ENCODE measurements at regions not wholly inside any gene's neighbourhood (a gene's known extent, or its start where the extent isn't known, plus 50 kb on each side); places are given as distances from the start of the nearest gene placed in this dataset.
"Not testable (repeated sequence)": the region's sequence is repeated elsewhere in the genome, so short reads cannot be mapped to it uniquely, and the experiment has no call there.

GRCh38 chr10:20535897-20536881 is 360.9 kb downstream of the NEBL start:
- no peaks in the 10 kb centered on the region for H3K27me3 Mint-ChIP-seq (ENCODE audit: low read depth)

DNA sequence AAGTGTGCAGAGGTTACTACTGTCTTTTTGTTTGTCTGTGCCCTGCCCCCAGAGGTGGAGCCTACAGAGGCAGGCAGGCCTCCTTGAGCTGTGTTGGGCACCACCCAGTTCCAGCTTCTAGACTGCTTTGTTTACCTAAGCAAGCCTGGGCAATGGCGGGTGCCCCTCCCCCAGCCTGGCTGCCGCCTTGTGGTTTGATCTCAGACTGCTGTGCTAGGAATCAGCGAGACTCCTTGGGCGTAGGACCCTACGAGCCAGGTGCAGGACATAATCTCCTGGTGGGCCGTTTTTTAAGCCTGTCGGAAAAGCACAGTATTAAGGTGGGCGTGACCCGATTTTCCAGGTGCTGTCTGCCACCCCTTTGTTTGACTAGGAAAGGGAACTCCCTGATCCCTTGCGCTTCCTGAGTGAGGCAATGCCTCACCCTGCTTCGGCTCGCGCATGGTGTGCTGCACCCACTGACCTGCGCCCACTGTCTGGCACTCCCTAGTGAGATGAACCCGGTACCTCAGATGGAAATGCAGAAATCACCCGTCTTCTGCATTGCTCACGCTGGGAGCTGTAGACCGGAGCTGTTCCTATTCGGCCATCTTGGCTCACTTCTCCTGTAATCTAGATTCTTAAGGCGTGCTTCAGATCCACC is 365.7 kb downstream of the NEBL start:
- H3K36me3 Mint-ChIP-seq (ENCODE audit: low read depth); H3K27me3 Mint-ChIP-seq (ENCODE audit: low read depth); H3K27ac Mint-ChIP-seq; H3K4me3 Mint-ChIP-seq; H3K4me1 Mint-ChIP-seq (ENCODE audit: low read depth): not testable (repeated sequence)
- peaks cover 22% of the 10 kb centered on the region for H3K9me3 Mint-ChIP-seq

More at GRCh38 chr10:20535897-20536881, 360.9 kb downstream of the NEBL start:
- Mint-ChIP-seq H3K4me3 (no peak overlapping the region), H3K27ac (no peak overlapping the region), H3K4me1 (ENCODE audit: low read depth) (no peaks in the 10 kb centered on the region), H3K36me3 (ENCODE audit: low read depth) (no peaks in the 10 kb centered on the region), H3K9me3 (peaks cover 16% of the 10 kb centered on the region)

GRCh38 chr10:20521186-20521585 is 375.9 kb downstream of the NEBL start:
- Mint-ChIP-seq H3K4me1 (ENCODE audit: low read depth) (no peaks in the 10 kb centered on the region), H3K9me3 (peaks cover 6% of the 10 kb centered on the region), H3K27ac (no peak overlapping the region), H3K36me3 (ENCODE audit: low read depth) (no peaks in the 10 kb centered on the region), H3K4me3 (no peak overlapping the region), H3K27me3 (ENCODE audit: low read depth) (no peaks in the 10 kb centered on the region)

DNA sequence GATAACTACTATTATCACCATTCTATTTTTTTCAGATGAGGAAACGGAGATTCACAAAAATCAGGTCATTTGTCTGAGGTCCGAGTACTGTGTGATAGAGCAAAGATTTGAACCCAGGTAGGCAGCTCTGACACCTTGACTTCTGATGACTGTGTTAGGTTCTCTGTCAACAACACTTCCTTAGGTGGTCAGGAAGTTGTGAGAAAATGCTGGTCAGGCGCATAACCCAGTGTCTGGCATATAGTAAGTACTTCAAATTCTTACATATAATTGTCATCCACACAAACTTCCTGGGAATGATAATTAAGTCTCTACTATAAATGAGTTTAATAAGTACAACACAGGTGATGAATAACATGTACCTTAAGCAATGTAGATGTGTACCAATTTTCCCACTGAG is 381.5 kb downstream of the NEBL start:
- Mint-ChIP-seq H3K4me1 (ENCODE audit: low read depth) (no peaks in the 10 kb centered on the region), H3K9me3 (peaks cover under 1% of the 10 kb centered on the region), H3K27ac (no peak overlapping the region), H3K4me3 (no peak overlapping the region), H3K36me3 (ENCODE audit: low read depth) (no peaks in the 10 kb centered on the region), H3K27me3 (ENCODE audit: low read depth) (no peaks in the 10 kb centered on the region)

DNA sequence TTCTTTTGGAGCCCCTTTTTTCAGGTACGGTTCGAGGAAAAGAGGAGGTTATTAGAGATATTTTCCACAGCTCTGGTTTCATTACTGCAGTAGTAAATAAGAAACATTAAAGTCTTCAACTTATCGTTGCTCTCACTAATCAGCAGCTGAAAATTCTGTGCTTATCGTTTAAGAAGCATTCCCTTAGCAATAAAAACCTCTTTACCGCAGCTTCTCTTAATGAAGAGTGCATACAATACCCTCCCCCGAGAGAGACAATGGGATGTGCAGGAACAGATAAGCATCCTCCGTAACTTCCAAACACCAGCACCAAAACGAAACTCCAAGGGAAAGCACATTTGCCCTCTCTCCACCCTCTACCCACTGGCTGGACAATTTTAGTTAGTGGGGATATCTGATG is 384.5 kb downstream of the NEBL start:
- H3K4me1 Mint-ChIP-seq (ENCODE audit: low read depth) = no peaks in the 10 kb centered on the region
- no peak overlapping the region for H3K27ac Mint-ChIP-seq
- no peaks in the 10 kb centered on the region for H3K27me3 Mint-ChIP-seq (ENCODE audit: low read depth)
- no peaks in the 10 kb centered on the region for H3K9me3 Mint-ChIP-seq
- no peaks in the 10 kb centered on the region for H3K36me3 Mint-ChIP-seq (ENCODE audit: low read depth)
- no peak overlapping the region for H3K4me3 Mint-ChIP-seq

- Mint-ChIP-seq H3K9me3 (peaks cover 2% of the 10 kb centered on the region), H3K27me3 (ENCODE audit: low read depth) (no peaks in the 10 kb centered on the region), H3K36me3 (ENCODE audit: low read depth) (no peaks in the 10 kb centered on the region), H3K27ac (no peak overlapping the region), H3K4me1 (ENCODE audit: low read depth) (no peaks in the 10 kb centered on the region), H3K4me3 (no peak overlapping the region)
These were observed 388.2 kb downstream of the NEBL start for GRCh38 chr10:20508921-20509320.

DNA sequence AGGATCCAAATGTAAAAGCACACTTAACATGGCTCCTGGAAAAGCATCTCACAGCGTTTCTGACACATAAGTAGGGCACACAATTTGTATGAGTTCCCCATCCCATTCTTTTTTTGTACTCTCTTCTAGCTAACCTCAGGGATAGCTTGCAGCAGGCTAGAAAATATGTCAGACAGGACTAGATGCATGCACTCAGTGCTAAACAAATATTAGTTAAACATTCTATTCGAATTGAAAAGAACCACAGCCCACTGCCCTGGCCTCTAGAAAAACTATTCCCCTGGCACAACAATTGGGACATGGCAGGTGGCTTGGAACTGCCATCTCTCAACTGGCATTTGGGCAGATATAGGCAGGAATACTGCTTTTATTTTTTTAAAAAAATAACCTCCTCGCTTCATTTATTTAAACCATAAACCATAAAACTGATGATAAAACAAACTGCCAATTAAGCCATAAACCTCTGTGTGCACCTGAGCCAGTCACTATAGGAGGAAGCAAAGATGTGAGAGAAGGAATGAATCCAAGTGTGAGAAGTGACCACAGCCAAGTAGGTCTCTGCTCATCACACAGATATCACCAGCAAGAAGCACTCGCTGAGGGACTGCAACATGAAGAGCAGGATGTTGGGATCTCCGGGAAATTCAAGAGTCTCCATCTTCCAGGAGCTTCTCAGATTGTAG is 394.1 kb downstream of the NEBL start:
- Mint-ChIP-seq H3K9me3 (peaks cover 38% of the 10 kb centered on the region), H3K27me3 (ENCODE audit: low read depth) (no peaks in the 10 kb centered on the region), H3K4me1 (ENCODE audit: low read depth) (no peaks in the 10 kb centered on the region), H3K4me3 (no peak overlapping the region), H3K27ac (no peak overlapping the region), H3K36me3 (ENCODE audit: low read depth) (no peaks in the 10 kb centered on the region)

DNA sequence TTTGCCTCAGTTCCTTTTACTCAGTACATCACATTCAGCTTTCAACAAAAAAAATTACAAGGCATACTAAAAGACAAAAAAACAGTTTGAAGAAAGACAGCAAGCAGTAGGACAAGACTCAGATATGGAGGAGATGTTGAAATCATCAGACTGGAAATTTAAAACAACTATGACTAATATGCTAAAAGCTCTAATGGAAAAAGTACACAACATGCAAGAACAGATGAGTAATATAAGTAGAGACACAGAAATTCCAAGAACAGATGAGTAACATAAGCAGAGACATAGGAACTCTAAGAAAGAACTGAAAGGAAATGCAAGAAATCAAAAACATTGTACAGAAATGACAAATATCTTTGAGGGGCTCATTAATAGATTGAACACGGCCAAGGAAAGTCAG is 402.6 kb downstream of the NEBL start:
- Mint-ChIP-seq H3K27ac (no peak overlapping the region), H3K4me1 (ENCODE audit: low read depth) (no peaks in the 10 kb centered on the region), H3K27me3 (ENCODE audit: low read depth) (no peaks in the 10 kb centered on the region), H3K4me3 (no peak overlapping the region), H3K9me3 (peaks cover 33% of the 10 kb centered on the region), H3K36me3 (ENCODE audit: low read depth) (no peaks in the 10 kb centered on the region)

DNA sequence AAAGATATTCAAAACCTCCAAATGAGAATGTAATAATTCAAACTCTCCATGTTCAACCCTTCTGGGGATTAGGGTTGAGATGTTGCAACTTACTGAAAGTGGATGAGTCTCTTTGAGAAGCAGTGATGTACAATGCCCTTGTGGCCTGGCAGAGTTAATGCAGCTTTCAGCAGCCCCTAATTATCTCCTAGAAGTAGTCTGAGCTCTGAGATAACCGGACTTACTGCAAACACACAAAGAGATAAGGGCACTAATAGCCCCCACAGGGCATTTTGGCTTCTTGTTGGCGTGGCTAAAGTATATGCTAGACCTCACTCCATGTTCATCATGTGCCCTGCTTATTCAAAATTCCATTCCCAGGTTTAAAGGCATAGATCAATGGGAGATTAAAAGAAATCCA is 404.7 kb downstream of the NEBL start:
- H3K27ac Mint-ChIP-seq = no peak overlapping the region
- H3K4me1 Mint-ChIP-seq (ENCODE audit: low read depth) = no peaks in the 10 kb centered on the region
- H3K27me3 Mint-ChIP-seq (ENCODE audit: low read depth) = no peaks in the 10 kb centered on the region
- H3K9me3 Mint-ChIP-seq = peaks cover 23% of the 10 kb centered on the region
- H3K36me3 Mint-ChIP-seq (ENCODE audit: low read depth) = no peaks in the 10 kb centered on the region
- no peak overlapping the region for H3K4me3 Mint-ChIP-seq

DNA sequence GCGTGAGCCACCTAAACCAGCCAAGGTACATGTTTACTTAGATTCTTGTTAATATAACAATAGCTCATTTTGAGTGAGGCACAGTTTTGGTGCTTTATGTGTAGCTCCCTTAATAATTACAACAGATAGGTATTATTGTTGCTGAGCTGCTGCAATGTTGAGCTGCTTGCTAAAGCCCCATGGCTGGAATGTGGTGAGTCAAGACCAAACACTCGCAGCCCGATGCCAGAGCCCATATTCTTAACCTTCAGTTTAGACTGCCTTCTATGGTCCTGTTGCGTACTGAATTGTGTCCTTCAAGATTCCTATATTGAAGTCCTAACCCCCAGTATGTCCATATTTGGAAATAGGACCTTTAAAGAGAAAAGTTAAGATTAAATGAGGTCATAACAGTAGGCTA is 407.1 kb downstream of the NEBL start:
- Mint-ChIP-seq H3K27ac (no peak overlapping the region), H3K4me3 (no peak overlapping the region), H3K27me3 (ENCODE audit: low read depth) (no peaks in the 10 kb centered on the region)

DNA sequence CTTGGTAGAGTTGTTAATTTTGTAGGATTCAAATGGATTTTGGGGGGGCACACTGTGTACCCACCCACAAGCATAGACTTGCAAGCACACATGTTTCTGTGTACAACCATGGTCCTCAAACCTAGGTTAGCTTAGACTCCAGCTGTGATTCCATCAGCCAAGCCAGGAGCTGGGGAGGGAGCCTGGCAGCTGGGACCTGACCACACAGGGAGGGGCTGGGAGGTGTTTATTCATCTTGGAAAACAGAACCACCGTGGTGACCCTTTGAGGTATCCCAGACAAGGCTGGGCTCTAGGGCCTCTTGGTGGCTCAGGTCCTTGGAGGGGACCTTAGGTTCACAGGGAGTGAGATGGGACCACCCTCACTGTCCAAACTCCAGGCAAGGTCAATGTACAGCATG is 410.3 kb downstream of the NEBL start:
- H3K27ac Mint-ChIP-seq = no peak overlapping the region
- no peaks in the 10 kb centered on the region for H3K4me1 Mint-ChIP-seq (ENCODE audit: low read depth)
- no peaks in the 10 kb centered on the region for H3K36me3 Mint-ChIP-seq (ENCODE audit: low read depth)
- no peak overlapping the region for H3K4me3 Mint-ChIP-seq
- peaks cover 5% of the 10 kb centered on the region for H3K9me3 Mint-ChIP-seq
- no peaks in the 10 kb centered on the region for H3K27me3 Mint-ChIP-seq (ENCODE audit: low read depth)

More for the DNA sequence above, 407.1 kb downstream of the NEBL start:
- Mint-ChIP-seq H3K36me3 (ENCODE audit: low read depth) (no peaks in the 10 kb centered on the region), H3K9me3 (peaks cover 21% of the 10 kb centered on the region), H3K4me1 (ENCODE audit: low read depth) (no peaks in the 10 kb centered on the region)

DNA sequence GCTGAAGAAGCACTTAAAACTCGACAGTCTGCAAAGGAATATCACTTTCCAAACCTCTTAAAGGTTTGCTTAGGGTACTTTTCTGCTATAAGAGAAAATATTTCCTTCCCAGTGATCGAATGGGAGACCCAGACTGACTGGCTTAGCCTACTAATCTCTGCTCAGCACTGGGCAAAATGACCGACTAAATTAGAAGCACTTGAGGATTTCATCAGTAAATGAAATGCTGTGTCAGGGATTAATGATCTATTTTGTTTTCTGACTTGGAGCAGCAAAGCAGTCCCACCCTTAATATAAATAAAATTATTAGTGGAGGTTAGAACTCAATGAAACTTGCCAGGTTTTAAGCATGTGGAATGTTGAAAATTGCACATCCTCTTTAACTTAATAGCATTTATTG is 411.6 kb downstream of the NEBL start:
- Mint-ChIP-seq H3K4me3 (no peak overlapping the region), H3K27me3 (ENCODE audit: low read depth) (no peaks in the 10 kb centered on the region), H3K36me3 (ENCODE audit: low read depth) (no peaks in the 10 kb centered on the region), H3K4me1 (ENCODE audit: low read depth) (no peaks in the 10 kb centered on the region), H3K27ac (no peak overlapping the region), H3K9me3 (peaks cover 10% of the 10 kb centered on the region)

DNA sequence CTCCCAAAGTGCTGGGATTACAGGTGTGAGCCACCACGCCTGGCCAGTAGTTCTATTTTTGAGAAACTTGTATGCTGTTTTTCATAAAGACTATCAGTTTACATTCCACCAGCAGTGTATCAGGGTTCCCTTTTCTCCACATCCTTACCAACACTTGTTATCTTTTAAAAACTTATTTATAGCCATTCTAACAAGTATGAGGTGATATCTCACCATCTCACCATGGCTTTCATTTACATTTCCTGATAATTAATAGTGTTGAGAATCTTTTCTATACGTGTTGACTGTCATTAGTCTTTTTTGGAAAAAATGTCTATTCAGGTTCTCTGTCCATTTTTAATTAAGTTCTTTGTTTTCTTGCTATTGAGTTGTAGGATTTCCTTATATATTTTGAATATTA is 416.1 kb downstream of the NEBL start:
- Mint-ChIP-seq H3K4me3 (no peak overlapping the region), H3K4me1 (ENCODE audit: low read depth) (no peaks in the 10 kb centered on the region), H3K36me3 (ENCODE audit: low read depth) (no peaks in the 10 kb centered on the region), H3K27me3 (ENCODE audit: low read depth) (no peaks in the 10 kb centered on the region), H3K9me3 (peaks cover 10% of the 10 kb centered on the region), H3K27ac (no peak overlapping the region)

- H3K27ac Mint-ChIP-seq; H3K4me1 Mint-ChIP-seq (ENCODE audit: low read depth); H3K27me3 Mint-ChIP-seq (ENCODE audit: low read depth); H3K4me3 Mint-ChIP-seq; H3K36me3 Mint-ChIP-seq (ENCODE audit: low read depth): not testable (repeated sequence)
- H3K9me3 Mint-ChIP-seq = peaks cover 10% of the 10 kb centered on the region
These were observed 416.5 kb downstream of the NEBL start for GRCh38 chr10:20480575-20480974.

DNA sequence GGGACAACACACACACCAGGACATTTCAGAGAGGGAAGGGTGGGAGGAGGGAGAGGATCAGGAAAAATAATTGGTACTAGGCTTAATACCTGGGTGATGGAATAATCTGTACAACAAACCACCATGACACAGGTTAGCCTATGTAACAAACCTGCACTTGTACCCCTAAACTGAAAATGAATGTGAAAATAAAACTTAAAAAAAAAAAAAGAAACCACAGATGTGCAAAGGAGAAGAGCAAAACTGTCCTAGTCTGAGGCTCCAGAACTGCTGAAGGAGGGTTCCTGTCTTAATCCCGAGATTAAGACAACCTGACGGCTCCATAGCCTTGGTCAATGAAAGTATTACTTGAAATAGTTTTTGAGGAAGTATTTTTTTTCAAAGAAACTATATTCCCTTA is 423.0 kb downstream of the NEBL start:
- H3K4me1 Mint-ChIP-seq (ENCODE audit: low read depth) = no peaks in the 10 kb centered on the region
- no peak overlapping the region for H3K4me3 Mint-ChIP-seq
- no peak overlapping the region for H3K27ac Mint-ChIP-seq
- no peaks in the 10 kb centered on the region for H3K36me3 Mint-ChIP-seq (ENCODE audit: low read depth)
- no peaks in the 10 kb centered on the region for H3K27me3 Mint-ChIP-seq (ENCODE audit: low read depth)
- H3K9me3 Mint-ChIP-seq = peaks cover 6% of the 10 kb centered on the region
